Cerebellar cortex (tissue), 1 donor: ENCODE measurements at regions not wholly inside any gene's neighbourhood (a gene's known extent, or its start where the extent isn't known, plus 50 kb on each side); places are given as distances from the start of the nearest gene placed in this dataset.
"Not testable (repeated sequence)": the region's sequence is repeated elsewhere in the genome, so short reads cannot be mapped to it uniquely, and the experiment has no call there.

Experiments used
- DNase-seq: peaks from one replicate; pipeline ENCODE4 v3.0.0-alpha.2; 2015; ENCODE audit warnings: low spot score

GRCh38 chr4:151561551-151562256 is 152.7 kb downstream of the FHIP1A start:
- DNase-seq = no peak

GRCh38 chr4:151563194-151563593 is 154.2 kb downstream of the FHIP1A start:
- peak; percentile 32 for DNase-seq

- DNase-seq = no peak
Measured at GRCh38 chr4:151564321-151564720, 155.3 kb downstream of the FHIP1A start.

- no peak for DNase-seq
Measured at GRCh38 chr4:151565583-151565982, 156.6 kb downstream of the FHIP1A start.

- no peak for DNase-seq
Measured at GRCh38 chr4:151566053-151566452, 157.1 kb downstream of the FHIP1A start.

- no peak for DNase-seq
Measured at GRCh38 chr4:151567056-151567455, 158.1 kb downstream of the FHIP1A start.

GRCh38 chr4:151568966-151569365 is 160.0 kb downstream of the FHIP1A start:
- no peak for DNase-seq

GRCh38 chr4:151569650-151570049 is 160.7 kb downstream of the FHIP1A start:
- DNase-seq = peak; percentile 39

GRCh38 chr4:151573474-151573873 is 164.5 kb downstream of the FHIP1A start:
- DNase-seq = peak; percentile 60

- no peak for DNase-seq
Measured at GRCh38 chr4:151573945-151574344, 165.0 kb downstream of the FHIP1A start.

- no peak for DNase-seq
Measured at GRCh38 chr4:151574968-151575367, 166.0 kb downstream of the FHIP1A start.

GRCh38 chr4:151575646-151576045 is 166.7 kb downstream of the FHIP1A start:
- no peak for DNase-seq

GRCh38 chr4:151576627-151577026 is 167.7 kb downstream of the FHIP1A start:
- DNase-seq = peak; percentile 42

- peak; percentile 31 for DNase-seq
Measured at GRCh38 chr4:151581570-151581969, 172.6 kb downstream of the FHIP1A start.

- no peak for DNase-seq
Measured at GRCh38 chr4:151582098-151582497, 173.1 kb downstream of the FHIP1A start.

GRCh38 chr4:151583157-151583914 is 174.4 kb downstream of the FHIP1A start:
- peak; percentile 37 for DNase-seq

- DNase-seq = no peak
Measured at GRCh38 chr4:151584101-151584500, 175.1 kb downstream of the FHIP1A start.

GRCh38 chr4:151595629-151596028 is 165.2 kb downstream of the GATB start:
- DNase-seq = not testable (repeated sequence)

GRCh38 chr4:151597691-151598090 is 163.1 kb downstream of the GATB start:
- not testable (repeated sequence) for DNase-seq

- no peak for DNase-seq
Measured at GRCh38 chr4:151599863-151600262, 160.9 kb downstream of the GATB start.

GRCh38 chr4:151600432-151600831 is 160.4 kb downstream of the GATB start:
- DNase-seq = no peak

GRCh38 chr4:151603377-151603776 is 157.4 kb downstream of the GATB start:
- no peak for DNase-seq

- no peak for DNase-seq
Measured at GRCh38 chr4:151604238-151604637, 156.6 kb downstream of the GATB start.
